ENCODE measurements at regions not wholly inside any gene's neighbourhood (a gene's known extent, or its start where the extent isn't known, plus 50 kb on each side); places are given as distances from the start of the nearest gene placed in this dataset.

DNA sequence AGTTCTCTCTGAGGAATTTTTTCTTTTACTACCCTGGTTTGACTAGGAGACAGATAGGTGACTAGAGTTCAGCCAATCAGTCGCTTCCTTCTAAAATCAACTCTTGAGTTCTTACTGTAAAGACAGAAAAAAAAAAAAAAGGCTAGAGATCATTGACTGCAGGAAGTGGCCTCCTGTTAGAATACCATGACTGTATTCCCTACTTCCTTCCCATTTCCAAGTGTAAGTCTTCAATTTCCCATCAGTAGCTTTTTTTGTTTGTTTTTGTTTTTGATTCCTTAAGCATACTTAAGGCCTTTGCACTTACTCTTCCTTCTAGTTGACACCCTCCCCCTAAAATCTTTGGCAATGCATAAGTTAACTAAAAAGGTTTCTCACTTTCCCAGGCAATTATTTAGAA, 154.3 kb downstream of the HMHB1 start:
- TF ChIP-seq, protein P1, sequence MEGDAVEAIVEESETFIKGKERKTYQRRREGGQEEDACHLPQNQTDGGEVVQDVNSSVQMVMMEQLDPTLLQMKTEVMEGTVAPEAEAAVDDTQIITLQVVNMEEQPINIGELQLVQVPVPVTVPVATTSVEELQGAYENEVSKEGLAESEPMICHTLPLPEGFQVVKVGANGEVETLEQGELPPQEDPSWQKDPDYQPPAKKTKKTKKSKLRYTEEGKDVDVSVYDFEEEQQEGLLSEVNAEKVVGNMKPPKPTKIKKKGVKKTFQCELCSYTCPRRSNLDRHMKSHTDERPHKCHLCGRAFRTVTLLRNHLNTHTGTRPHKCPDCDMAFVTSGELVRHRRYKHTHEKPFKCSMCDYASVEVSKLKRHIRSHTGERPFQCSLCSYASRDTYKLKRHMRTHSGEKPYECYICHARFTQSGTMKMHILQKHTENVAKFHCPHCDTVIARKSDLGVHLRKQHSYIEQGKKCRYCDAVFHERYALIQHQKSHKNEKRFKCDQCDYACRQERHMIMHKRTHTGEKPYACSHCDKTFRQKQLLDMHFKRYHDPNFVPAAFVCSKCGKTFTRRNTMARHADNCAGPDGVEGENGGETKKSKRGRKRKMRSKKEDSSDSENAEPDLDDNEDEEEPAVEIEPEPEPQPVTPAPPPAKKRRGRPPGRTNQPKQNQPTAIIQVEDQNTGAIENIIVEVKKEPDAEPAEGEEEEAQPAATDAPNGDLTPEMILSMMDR (IDR thresholded peaks at IDR 0.05; ENCODE audit: low read depth, low read length): no peak
- no peak overlapping the region for H3K4me3 ChIP-seq (ENCODE audit: low read depth, low read length)

DNA sequence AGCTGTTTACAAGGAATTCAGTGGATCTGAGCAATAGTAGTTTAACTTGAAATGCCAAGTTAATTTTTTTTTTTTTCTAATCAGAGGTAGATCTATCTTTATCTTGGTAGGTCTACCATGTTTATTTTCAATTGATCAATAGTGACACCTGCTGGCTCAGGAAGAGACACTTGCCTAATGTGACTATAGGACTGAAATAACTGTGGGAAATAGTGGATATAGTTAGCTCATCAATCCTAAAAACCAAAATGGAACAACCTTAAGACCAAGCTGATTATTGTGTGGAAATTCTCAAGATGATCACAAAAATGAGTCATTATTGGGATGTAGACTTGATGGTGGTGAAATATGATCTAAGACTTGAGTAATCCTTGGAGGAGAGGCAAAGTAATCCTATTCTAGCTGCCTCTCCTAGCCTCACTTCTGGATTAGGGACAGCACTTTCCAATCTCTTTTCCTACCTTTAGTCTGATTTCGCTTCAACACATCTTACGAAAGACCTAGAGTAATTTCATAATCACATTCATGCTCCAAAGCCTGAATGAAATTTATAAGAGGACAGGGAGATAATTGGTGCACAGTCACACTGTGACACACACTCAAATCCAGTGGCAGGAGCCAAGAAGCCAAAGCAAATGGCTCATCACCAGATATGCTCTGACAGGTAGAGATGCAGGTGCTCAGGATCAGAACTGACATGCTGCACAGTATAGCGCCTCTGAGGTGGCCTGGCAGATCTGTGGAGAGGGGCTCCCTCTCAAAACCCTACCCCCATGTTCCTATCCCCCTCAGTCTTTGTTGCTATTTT, 156.3 kb downstream of the HMHB1 start:
- TF ChIP-seq, protein P1 (IDR thresholded peaks at IDR 0.05; ENCODE audit: low read depth, low read length): no peak
- H3K4me3 ChIP-seq (ENCODE audit: low read depth, low read length): no peak overlapping the region

DNA sequence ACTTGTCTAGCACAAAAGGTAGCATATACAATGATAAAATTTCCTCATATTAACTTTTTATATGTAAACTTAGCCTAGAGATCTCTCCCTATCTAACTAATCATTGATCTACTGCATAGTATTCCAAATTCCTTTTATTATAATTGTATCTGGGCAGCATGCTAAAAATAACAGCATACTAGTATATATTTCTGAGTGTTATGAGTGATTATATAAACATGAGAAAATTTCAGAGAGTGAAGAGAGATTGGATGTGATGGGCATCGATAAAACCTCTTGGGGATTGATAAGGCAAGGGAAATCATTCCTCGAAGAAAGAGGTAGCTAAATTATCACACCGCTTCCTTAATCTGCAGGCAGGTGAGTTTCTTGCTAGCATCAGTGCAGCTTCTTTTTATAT, 158.2 kb downstream of the HMHB1 start:
- TF ChIP-seq, protein P1 (IDR thresholded peaks at IDR 0.05; ENCODE audit: low read depth, low read length): no peak
- no peak overlapping the region for H3K4me3 ChIP-seq (ENCODE audit: low read depth, low read length)

DNA sequence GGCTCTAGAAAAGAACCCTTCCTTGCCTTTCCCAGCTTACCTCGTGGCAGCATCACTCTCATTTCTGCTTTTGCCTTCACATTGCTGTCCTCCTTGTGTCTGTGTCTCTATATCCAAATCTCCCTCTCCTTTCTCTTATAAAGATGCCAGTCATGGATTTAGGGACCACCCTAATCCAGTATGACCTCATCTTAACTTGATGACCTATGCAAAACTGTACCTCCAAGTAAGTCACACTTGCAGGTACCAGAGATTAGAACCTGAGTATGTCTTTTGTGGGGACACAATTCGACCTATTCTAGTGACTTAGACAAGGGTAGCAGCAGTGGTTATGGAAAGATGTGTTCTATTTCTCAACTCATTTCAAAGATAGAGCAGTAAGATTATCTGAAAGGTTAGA, 160.1 kb downstream of the HMHB1 start:
- TF ChIP-seq, protein P1 (IDR thresholded peaks at IDR 0.05; ENCODE audit: low read depth, low read length): no peak
- no peak overlapping the region for H3K4me3 ChIP-seq (ENCODE audit: low read depth, low read length)

DNA sequence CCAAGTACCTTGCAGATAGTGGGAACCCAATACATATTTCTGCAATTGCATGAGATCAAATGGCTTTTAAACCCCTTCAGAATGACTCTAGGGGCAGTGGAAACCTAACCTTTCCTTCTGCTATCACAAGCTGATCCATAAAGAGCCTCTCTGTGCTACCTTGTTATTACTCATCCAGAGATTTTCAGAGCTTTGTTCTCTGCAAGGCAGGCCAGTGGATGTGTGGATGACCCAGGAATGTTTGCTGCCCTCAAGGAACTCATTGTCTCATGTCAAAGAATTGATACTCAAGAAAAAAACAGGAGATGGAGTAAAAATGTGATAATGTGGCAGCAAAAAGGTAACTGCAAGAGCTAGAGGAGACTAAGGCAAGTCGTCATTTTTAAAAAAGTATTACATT, 164.1 kb downstream of the HMHB1 start:
- TF ChIP-seq, protein P1 (IDR thresholded peaks at IDR 0.05; ENCODE audit: low read depth, low read length): no peak
- no peak overlapping the region for H3K4me3 ChIP-seq (ENCODE audit: low read depth, low read length)

DNA sequence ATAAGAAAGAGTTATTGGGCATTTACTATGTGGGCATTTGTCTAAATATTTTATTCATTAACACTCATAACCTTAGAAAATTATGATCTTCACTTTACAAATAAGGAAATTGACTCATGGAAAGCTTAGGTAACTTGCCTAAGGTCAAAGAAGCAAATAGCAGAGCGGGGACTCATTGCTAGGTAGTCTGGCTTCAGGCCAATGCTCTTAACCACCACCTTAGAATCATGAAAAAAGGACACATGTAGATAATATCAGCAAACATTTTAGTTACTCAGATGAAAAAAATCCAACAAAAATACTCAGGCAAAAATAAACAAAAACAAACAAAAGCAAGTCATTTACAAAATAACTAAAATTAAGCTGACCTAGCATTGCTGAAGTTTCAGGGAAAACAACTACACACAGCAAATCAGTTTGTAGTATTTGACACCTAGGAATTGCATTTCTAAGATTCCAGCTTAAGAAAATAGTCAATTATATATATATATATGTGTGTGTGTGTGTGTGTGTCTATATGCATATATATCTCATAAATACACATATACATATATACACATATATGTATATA, 166.0 kb downstream of the HMHB1 start:
- TF ChIP-seq, protein P1 (IDR thresholded peaks at IDR 0.05; ENCODE audit: low read depth, low read length): no peak
- H3K4me3 ChIP-seq (ENCODE audit: low read depth, low read length): no peak overlapping the region

DNA sequence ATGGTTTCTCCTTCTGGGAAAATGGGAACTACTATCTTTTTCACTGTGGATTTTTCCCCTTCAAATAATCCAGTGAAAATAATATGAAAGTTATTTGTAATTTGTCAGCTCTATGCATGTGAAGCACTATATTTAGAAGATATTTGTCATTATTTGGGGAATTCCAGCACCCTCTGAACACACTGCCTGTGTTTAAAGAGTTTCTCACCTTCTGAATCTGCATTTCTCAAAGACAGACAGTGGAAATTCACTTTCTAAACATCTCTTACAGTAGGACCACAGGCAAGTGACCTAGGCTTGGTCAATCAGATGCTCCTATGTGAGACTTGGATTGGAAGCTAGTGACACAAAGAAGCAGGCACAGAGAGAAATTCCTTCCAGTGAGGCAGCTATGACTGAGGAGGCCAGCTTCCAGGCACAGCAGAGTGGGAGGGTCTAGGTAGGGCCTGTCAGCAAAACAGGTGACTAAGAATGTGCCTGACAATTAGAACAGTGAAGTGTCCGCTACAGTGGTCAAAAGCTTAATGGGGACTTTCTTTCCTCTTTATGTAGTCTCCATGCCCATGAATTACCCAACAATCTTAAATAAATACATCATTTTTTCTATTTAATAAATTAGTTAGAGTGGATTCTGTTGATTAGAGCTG, 167.2 kb downstream of the HMHB1 start:
- TF ChIP-seq, protein P1 (IDR thresholded peaks at IDR 0.05; ENCODE audit: low read depth, low read length): no peak
- H3K4me3 ChIP-seq (ENCODE audit: low read depth, low read length): no peak overlapping the region
